GM21390 (cell line): ENCODE measurements at regions not wholly inside any gene's neighbourhood (a gene's known extent, or its start where the extent isn't known, plus 50 kb on each side); places are given as distances from the start of the nearest gene placed in this dataset.
A peak's percentile ranks its signal among the peaks of the same experiment; 100 is the strongest.

Source experiments
- ATAC-seq: cut with Tn5 transposase; IDR thresholded peaks from one replicate; pipeline ENCODE4 v1.9.1; 2021; ENCODE audit not compliant: unreplicated experiment

DNA sequence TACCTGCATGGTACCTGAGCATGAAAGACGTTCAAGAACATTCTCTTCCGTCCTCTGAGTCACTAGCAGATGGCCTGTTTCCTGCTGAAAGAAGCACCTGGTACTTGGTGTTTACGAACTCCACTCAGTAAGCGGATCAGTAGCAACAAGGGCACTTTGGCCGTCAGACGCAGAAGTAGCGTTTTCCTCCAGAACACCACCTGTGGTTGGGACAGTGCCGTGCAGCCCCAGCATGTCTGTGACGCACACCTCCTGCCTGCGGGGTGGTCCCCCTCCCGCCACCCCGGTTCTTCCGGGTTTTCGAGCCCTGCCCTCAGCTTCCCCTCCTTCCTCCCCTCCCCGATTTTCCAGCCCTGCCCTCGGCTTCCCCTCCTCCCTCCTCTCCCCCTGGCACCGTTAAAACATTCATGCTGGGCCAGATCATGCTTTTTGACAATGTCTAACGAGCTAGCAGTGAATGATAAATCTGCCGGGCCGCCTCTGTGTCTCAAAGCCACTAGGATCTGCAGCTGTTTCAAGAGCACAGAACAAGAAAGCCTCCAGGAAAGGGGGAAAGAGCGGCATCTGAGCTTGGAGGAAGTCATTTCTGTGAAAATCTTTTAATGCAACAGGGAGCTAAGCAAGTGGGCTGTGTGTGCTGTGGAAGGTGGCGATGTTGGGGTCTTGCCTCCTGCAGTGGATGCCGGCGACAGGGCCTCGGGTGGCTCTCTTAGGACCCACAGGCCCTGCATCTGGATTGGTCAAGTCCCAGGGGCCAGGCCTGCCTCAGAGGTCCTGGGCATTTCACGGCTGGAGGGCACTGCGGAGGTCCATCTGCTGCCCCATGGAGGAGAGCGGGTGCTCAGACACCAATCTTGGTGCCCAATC is 207.9 kb downstream of the ERMARD start:
- peak; percentile 64 for ATAC-seq

DNA sequence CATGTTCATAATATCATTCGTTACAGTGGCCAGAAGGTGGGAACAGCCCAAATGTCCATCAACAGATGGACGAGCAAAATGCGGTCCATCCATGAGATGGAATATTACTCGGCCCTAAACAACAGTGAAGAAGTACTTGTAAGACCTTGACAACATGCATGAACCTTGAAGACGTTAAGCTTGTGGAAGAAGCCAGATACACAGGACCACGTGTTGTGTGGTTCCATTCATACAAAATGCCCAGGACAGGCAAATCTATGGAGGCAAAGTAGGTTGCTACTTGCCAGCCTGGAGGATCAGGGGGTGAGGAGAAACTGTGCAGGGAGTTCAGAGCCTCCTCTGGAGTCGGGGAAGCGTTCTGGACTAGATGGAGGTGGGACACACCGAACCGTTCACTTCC is 207.1 kb downstream of the ERMARD start:
- no peak for ATAC-seq

DNA sequence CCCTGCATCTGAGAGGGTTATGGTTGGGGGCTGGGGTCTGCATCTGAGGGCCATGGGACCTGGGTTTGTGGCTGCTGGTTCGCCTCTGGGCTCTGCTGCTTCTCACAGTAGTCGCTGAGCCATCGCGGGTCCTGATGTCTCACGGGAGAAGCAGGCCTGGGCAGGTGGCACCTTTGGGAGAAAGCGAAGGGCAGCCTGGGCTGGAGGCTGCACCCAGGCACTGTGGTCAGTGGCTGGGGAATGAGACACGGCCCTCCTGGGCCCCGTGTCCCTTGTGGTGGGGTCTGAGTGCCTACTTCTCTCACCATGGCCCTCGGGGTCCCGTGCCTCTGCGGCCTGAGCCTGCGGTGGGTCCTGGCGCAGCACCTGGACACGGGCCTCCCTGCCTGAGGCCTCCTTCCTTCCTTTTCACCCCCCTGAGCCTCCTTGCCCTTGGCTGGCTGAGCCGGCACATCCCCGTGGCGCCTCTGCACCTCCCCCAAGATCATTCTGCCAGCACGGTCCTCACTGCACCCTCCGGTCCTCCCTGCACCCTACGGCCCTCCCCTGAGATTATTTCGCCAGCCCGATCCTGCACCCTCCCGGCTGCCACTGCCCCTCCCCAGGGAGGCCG is 206.0 kb downstream of the ERMARD start:
- no peak for ATAC-seq

DNA sequence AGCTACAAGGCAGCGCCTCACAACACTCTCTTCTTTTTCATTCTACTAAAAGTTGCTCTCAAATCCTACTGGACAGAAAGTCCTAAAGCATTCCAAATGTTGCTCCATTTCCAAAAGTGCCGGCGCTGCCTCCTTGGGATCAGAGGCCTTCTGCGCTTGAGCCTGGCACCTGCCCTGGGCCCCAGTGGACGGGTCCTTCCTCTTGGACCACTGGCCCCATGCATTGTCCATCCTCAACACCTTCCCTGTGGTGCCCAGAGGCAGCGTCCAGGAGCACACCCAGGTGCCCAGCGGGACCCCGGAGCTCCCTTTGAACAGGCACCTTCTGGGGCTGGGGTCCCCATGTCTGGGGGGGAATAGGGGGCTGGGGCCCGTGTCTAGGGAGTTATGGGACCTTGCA is 205.2 kb downstream of the ERMARD start:
- no peak for ATAC-seq

DNA sequence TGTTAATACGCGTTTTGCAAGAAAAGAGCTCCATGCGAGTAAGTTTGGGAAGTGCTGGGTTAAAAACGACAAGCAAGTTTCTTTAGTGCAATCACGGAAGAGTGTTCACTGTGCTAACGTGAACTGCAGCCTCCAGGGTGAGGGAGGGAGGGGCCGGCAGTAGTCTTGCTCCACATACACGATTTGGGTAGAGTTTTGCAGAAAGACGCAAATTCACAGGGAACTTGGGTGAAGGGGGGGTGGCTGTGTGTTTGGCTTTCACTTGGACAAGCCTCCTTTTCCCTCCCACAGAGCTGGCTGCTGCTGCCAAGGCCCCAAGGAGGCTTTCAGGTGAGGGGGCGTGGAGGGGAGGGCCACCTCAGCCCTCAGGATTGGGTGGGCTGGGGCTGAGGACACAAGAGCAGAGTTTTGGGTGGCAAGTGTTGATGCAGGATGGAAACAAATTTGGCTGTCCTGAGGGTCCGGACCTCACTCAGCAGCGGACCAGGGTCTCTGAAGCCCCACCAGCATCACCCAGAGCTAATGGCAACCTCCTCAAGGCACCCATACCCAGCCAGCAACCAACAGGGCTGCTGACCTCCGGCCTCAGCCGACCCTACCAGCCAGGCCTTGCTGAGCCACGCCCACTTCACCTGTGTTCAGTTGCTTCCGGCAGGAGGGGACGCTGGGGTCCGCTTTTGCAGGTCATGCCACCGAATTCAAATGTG is 204.5 kb downstream of the ERMARD start:
- ATAC-seq: no peak

DNA sequence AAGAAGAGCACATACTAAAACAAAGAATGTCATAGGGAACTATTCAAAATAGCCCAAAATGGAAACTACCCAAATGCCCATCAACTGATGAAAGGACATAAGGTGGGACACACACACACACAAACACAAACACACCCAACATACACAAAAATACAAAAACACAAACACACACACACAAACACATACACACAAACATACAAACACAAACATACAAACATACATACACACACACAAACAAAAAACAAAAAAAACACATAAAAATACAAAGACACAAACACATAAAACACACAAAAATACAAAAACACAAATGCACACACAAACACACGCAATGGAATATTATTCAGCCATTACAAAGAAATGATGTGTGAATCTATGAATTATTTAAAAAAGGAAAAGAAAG is 203.6 kb downstream of the ERMARD start:
- ATAC-seq: no peak

DNA sequence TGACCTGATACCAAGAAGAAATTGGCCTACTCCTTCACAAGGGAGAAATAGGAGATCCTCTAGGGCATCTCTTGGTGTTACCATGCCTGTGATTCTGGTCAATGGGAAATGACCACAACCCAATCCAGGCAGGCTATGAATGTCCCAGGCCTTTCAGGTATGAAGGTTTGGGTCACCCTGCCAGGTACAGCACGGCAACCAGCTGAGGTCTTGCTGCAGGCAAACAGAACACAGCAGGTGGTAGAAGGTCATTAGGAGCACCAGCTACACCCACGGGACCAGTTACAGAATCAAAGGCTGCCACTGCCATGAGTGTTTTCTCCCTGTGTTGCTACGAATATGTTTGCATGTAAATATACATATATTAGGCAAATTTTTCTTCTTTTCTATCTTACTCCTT is 202.3 kb downstream of the ERMARD start:
- ATAC-seq: no peak

DNA sequence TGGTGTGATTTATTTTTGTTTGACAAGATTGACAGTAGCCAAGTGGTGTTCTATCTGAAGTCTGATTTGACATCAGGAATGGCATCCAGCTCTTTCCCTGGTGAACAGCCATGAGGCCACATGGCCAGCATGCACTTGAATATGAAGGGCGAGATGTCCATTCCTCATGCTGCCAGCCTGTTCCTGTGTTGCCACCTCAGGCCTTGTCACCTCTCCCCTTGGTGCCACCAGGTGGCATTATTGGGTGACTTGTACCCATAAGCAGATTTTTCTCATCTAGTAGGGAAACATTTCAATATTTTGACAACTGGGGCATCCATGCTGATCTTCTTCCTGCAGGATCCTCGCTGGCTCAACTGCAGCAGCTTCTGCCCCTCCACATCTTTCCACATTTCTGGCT is 199.1 kb downstream of the ERMARD start:
- ATAC-seq: no peak

DNA sequence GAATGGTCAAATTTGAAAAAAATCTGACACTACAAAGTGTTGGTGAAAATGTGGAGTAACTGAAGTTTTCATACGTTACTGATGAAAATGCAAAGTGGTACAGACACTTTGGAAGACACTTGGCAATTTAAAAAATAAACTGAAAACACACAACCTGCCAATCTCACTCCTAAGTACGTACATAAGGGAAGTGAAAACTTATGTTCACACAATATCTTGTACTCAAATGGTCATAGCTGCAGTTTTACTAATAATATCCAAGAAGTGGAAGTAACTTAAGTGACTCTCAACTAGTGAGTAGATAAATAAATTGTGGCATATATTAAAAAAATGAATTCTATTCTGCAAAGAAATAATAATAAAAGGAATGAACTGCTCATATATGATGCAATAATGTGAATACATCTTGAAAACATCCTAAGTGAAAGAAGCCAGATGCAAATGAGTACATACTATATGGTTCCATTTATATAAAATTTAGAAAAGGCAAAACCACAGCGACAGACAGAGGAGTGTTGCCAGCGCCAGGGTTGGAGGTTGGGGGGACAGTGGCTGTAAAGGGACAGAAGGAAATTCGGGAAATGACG is 198.2 kb downstream of the ERMARD start:
- no peak for ATAC-seq

DNA sequence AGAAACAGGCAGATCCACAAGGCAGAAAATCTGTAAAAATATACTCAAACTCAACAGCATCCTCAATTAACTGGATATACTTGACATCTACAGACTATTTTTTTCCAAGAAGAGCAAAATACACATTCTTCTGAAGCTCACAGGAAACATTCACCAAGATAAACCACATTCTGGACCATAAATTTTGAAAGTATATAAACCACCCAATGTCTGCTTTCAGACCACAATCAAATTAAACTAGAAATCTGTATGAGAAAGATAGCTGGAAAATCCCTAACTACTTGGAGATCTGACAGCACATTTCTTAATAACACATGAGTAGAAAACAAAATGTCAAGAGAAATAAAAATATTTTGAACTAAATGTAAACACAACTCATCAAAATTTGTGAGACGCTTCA is 195.5 kb downstream of the ERMARD start:
- ATAC-seq: no peak

DNA sequence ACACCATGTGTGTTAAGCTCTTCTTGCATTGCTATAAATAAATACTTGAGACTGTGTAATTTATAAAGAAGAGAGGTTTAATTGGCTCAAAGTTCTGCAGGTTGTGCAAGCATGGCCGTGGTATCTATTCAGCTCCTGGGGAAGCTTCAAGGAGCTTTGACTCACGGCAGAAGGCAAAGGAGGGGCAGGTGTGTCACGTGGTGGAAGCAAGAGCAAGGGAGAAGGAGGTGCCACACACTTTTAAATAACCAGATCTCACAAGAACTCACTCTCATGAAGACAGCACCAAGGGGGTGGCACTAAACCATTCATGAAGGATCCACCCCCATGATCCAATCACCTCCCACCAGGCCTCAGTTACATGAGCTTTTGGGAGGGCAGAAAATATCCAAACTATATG is 193.7 kb downstream of the ERMARD start:
- no peak for ATAC-seq

DNA sequence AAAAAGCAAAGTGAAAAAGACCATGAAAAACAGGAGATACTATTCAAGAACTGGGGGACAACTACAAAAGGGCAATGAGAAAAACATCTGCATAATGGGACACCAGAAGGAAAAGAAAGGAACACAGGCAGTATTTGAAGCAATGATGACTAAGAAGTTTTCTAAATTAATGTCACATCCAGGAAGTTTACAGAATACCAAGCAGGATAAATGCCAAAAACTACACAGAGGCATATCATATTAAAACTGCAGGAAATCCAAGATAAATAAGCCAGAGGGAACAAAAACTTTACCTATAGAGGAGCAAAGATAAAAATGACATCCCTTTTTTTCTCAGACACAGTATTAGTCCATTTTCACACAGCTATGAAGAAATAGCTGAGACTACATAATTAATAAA is 193.0 kb downstream of the ERMARD start:
- ATAC-seq: no peak

DNA sequence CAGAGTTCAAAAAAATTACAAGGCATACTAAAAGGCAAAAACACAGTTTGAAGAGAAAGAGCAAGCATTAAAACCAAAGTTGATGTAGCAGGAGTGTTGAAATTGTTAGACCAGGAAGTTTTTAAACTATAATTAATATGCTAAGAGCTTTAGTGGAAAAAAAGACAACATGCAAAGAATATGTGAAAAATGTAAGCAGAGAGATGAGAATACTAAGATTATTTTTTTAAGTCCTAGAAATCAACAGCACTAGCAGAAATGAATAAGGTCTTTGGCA is 192.6 kb downstream of the ERMARD start:
- no peak for ATAC-seq

DNA sequence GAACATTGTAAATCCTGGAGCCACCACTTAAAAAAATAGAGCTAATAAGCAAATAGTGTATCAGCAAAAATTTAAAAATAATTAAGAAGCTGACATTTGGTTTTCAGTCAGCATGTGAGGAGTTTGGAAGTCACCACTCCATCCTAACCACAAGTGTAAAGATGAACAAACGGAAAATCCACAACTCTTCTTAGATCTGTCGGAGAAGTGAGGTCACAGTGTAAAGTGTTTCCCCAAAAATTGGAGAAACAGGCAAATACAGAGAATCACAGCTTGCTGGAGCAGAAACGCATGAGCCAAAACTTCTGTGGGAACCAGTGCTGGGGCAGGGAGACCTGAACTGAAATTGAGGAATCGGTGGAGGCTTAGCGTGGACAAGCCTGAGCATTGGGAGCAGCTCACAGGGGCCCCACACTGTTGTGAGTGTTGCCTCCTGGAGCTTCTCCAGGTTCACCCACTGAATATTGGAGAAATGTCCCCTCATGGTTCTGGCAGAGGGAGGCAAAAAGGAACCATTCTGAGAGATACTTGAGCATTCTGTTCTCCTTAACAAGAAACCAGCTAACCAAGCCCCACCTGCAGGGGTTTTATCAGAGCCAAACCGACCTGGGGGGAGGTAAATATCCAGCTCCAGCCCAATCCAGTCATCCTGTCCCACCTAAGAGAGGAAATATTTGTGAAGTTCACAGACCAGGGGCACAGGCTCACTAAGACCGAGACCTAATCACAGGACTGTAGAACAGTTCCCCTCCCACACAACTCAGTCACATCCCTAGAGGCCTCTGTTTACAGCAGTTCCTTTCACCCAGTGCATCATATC is 192.0 kb downstream of the ERMARD start:
- ATAC-seq: no peak

DNA sequence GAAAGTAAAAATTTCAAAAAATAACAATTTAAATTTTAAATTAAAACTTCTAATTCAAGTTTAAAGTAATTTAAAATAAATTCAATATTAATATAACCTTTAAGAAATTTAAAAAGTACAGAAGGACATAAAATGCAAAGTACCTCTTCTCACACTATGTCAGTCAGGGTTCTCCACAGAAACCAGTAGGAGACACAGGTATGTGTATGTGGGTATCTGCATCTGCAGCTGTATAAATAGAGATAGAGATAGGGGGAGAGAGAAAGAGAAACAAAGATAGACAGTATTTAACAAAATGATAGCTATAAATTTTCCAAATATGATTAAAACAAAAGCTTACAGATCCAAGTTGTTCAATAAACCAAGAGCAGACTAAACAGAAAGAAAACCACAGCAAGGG is 190.8 kb downstream of the ERMARD start:
- no peak for ATAC-seq

DNA sequence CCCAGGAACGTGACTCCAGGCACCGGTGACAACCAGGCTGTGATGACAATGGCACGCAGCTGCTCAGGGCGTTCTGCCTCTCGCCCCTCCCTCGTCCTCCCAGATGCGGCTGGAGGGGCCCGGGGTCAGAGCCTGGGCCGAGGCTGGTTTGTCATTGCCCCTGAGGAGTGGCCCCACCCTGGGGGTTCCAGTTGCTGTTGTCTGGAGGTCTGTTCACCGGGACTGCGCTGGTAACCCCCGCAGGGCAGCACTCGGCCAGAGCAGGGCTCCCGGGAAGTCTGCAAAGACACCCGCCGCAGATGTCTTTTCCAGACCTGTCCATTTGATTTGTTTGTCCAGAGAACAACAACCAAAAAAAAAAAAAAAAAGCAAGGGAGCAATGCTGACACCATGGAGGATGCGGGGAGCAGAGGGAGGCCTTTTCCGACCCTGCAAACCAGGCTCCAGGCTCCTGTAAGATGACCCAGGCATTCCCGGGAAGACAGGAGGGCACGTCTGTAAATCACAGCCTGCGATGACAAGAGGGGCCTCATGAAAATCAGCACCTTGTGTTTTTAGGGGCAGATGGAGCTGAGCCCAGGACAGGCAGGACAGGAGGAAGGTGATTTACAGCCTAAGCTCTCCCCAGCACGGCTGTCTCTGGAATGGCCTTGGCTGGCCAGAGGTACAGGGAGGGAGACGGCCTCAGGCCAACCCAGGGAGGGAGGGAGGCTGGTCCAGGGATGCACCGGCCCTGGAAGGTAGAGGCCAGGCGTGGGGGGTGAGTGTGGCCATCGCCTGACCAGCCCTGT is 189.3 kb downstream of the ERMARD start:
- no peak for ATAC-seq

DNA sequence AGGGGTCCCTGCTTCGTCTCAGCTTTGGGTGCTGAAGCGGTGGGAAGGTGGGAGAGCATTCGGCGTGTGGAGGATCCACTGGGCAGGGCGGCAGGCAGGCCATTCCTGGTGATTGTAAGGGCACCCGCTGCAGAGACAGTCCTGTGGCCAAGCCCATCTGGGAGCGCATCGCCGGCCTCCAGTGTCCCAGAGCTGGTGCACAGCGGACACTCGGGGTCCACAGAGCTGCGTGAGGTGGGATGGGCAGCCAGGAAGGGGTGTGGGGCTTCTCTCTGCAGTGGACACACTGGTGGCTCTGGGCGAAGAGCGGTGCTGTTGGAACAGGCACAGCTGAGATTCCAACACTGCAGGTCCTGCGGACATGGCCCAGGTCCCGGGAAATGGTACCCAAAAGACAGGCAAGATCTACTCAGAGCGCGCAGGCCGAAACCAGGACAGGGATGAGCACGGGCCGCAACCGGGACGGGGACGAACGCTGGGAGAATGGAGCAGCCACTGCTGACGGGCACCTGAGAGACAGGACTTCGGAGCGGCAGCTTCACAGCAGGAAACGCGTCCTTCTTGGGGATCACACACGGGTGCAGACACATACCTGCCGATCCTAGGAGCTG is 188.2 kb downstream of the ERMARD start:
- ATAC-seq: no peak

DNA sequence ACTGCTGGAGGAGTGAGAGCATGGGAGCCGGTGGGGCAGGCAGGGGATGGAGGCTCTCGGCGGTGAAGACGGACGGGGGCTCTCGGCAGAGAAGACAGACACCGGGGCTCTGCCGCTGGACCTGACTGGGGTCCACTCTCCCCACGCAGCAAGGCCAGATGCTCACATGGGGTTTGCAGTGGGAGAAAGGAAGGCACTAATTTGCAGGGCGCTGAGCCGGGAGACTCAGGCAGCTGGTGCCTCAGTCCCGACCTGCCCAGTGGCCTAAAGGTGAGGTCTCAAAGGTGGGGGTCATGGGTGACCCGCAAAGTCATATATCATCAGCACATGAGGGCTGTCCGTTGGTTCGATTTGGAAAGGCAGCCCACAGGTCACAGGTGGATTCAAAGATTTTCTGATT is 187.3 kb downstream of the ERMARD start:
- ATAC-seq: no peak

DNA sequence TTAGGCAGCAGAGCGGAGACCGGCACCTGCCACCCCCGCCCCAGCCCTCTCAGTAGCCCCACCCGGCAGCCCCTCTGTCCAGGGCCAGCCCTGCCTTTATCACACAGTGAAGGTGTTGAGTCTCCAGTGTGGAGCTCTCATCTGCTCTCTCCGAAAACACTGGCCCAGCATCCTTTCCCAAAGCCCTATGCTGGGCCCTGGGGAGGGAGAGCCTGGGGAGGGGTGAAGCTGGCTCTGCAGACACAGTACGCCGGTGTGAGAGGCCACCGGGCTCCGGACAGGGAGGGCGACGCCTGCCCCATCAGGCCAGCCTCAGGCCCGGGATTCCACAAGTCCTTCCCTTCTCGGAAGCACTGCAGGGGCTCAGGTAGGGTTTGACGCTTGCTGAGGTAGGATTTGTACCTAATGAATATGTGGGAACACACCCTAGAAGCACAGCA is 186.9 kb downstream of the ERMARD start:
- ATAC-seq: no peak
